Embryonic facial prominence (tissue), 1 donor: ENCODE measurements at regions not wholly inside any gene's neighbourhood (a gene's known extent, or its start where the extent isn't known, plus 50 kb on each side); places are given as distances from the start of the nearest gene placed in this dataset.
"Not testable (repeated sequence)": the region's sequence is repeated elsewhere in the genome, so short reads cannot be mapped to it uniquely, and the experiment has no call there.

Experiments used
- DNase-seq: peaks from one replicate; pipeline ENCODE4 v3.0.0-alpha.2; 2016; ENCODE audit errors: extremely low spot score

GRCh38 chr9:65420771-65421170 lies 135.8 kb upstream of the FOXD4L5 start:
- DNase-seq: no peak

GRCh38 chr9:65418966-65419365 lies 134.0 kb upstream of the FOXD4L5 start:
- not testable (repeated sequence) for DNase-seq

- not testable (repeated sequence) for DNase-seq
Measured at GRCh38 chr9:65416948-65417347, 131.9 kb upstream of the FOXD4L5 start.

- not testable (repeated sequence) for DNase-seq
Measured at GRCh38 chr9:65414249-65414648, 129.2 kb upstream of the FOXD4L5 start.

GRCh38 chr9:65413371-65413770 lies 128.4 kb upstream of the FOXD4L5 start:
- not testable (repeated sequence) for DNase-seq

GRCh38 chr9:65411901-65412300 lies 126.9 kb upstream of the FOXD4L5 start:
- no peak for DNase-seq

GRCh38 chr9:65411336-65411735 lies 126.3 kb upstream of the FOXD4L5 start:
- DNase-seq: no peak

GRCh38 chr9:65410926-65411325 lies 125.9 kb upstream of the FOXD4L5 start:
- no peak for DNase-seq

GRCh38 chr9:65409471-65409980 lies 124.5 kb upstream of the FOXD4L5 start:
- DNase-seq: no peak

GRCh38 chr9:65408806-65409205 lies 123.8 kb upstream of the FOXD4L5 start:
- DNase-seq: not testable (repeated sequence)

GRCh38 chr9:65406625-65407024 lies 121.6 kb upstream of the FOXD4L5 start:
- not testable (repeated sequence) for DNase-seq

GRCh38 chr9:65405766-65406165 lies 120.8 kb upstream of the FOXD4L5 start:
- DNase-seq: not testable (repeated sequence)

GRCh38 chr9:65405253-65405652 lies 120.2 kb upstream of the FOXD4L5 start:
- no peak for DNase-seq

- DNase-seq: no peak
Measured at GRCh38 chr9:65404232-65405006, 119.4 kb upstream of the FOXD4L5 start.

- DNase-seq: no peak
Measured at GRCh38 chr9:65403721-65404120, 118.7 kb upstream of the FOXD4L5 start.

- not testable (repeated sequence) for DNase-seq
Measured at GRCh38 chr9:65403072-65403471, 118.1 kb upstream of the FOXD4L5 start.

- not testable (repeated sequence) for DNase-seq
Measured at GRCh38 chr9:65402206-65402870, 117.3 kb upstream of the FOXD4L5 start.

- DNase-seq: not testable (repeated sequence)
Measured at GRCh38 chr9:65401456-65402045, 116.5 kb upstream of the FOXD4L5 start.

GRCh38 chr9:65400886-65401285 lies 115.9 kb upstream of the FOXD4L5 start:
- no peak for DNase-seq

- not testable (repeated sequence) for DNase-seq
Measured at GRCh38 chr9:65397763-65398719, 113.0 kb upstream of the FOXD4L5 start.

GRCh38 chr9:65397226-65397625 lies 112.2 kb upstream of the FOXD4L5 start:
- not testable (repeated sequence) for DNase-seq
